ENCODE measurements at regions not wholly inside any gene's neighbourhood (a gene's known extent, or its start where the extent isn't known, plus 50 kb on each side); places are given as distances from the start of the nearest gene placed in this dataset.

GRCh38 chr2:104413890-104414289, 440.0 kb upstream of the POU3F3 start:
- H3K9me3 ChIP-seq (ENCODE audit: low read depth), result no peaks in the 10 kb centered on the region
- no peak overlapping the region for H2AFZ ChIP-seq
- H3K4me3 ChIP-seq, result no peak overlapping the region
- TF ChIP-seq EZH2phosphoT487 (IDR thresholded peaks at IDR 0.05; ENCODE audit: low read depth, severe bottlenecking, unreplicated experiment) (no peak), EZH2 (IDR thresholded peaks at IDR 0.05; ENCODE audit: borderline replicate concordance) (no peak), CTCF (IDR thresholded peaks at IDR 0.05; ENCODE audit: poor library complexity) (no peak)
- no peaks in the 10 kb centered on the region for H4K20me1 ChIP-seq (ENCODE audit: insufficient read depth, poor library complexity, severe bottlenecking)
- no peaks in the 10 kb centered on the region for H3K4me1 ChIP-seq (ENCODE audit: insufficient read depth)
- H3K79me2 ChIP-seq, result no peaks in the 10 kb centered on the region
- H3K27me3 ChIP-seq, result peaks cover 5% of the 10 kb centered on the region
- H3K36me3 ChIP-seq (replicated peaks; ENCODE audit: insufficient read depth, low read depth), result no peaks in the 10 kb centered on the region
- DNase-seq (ENCODE audit: low spot score), result no peak
- H3K27ac ChIP-seq, result no peak overlapping the region
- 81% methylated on average over 8 of the region's 8 CpGs for WGBS (ENCODE audit: low lambda C conversion rate, missing lambda C conversion rate)
- no peaks in the 10 kb centered on the region for H3K9me2 ChIP-seq (replicated peaks; ENCODE audit: insufficient read depth)
- no peak overlapping the region for H3K4me2 ChIP-seq

DNA sequence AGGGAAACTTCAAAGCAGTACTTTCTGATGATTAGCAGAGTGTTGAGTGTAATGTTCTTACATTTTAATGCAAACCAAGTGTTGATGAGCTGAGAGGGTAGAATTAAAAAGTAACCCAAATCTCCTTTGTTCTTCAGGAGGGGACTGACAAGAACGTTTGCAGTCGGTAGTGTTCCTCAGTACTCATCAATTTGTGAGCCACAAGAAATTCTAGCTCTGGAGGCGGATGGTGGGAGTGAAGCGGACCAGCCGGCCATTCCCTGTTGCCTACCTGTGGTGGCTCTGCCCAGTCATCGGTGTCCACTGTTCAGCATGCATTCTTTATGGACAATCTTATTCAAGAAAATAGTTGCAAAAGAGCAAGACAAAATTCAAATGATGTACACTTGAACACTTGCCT, 438.6 kb upstream of the POU3F3 start:
- TF ChIP-seq EZH2phosphoT487 (IDR thresholded peaks at IDR 0.05; ENCODE audit: low read depth, severe bottlenecking, unreplicated experiment), result no peak
- no peak for TF ChIP-seq EZH2 (IDR thresholded peaks at IDR 0.05; ENCODE audit: borderline replicate concordance)
- TF ChIP-seq CTCF (IDR thresholded peaks at IDR 0.05; ENCODE audit: poor library complexity), result no peak
- Histone ChIP-seq H3K9me2 (replicated peaks; ENCODE audit: insufficient read depth) (no peaks in the 10 kb centered on the region), H3K27me3 (peaks cover 5% of the 10 kb centered on the region), H4K20me1 (ENCODE audit: insufficient read depth, poor library complexity, severe bottlenecking) (no peaks in the 10 kb centered on the region), H3K4me2 (no peak overlapping the region), H3K79me2 (no peaks in the 10 kb centered on the region), H3K4me3 (no peak overlapping the region), H3K4me1 (ENCODE audit: insufficient read depth) (no peaks in the 10 kb centered on the region), H3K36me3 (replicated peaks; ENCODE audit: insufficient read depth, low read depth) (no peaks in the 10 kb centered on the region), H2AFZ (no peak overlapping the region), H3K27ac (no peak overlapping the region), H3K9me3 (ENCODE audit: low read depth) (no peaks in the 10 kb centered on the region)
- 66% methylated on average over 6 of the region's 6 CpGs for WGBS (ENCODE audit: low lambda C conversion rate, missing lambda C conversion rate)
- no peak for DNase-seq (ENCODE audit: low spot score)

DNA sequence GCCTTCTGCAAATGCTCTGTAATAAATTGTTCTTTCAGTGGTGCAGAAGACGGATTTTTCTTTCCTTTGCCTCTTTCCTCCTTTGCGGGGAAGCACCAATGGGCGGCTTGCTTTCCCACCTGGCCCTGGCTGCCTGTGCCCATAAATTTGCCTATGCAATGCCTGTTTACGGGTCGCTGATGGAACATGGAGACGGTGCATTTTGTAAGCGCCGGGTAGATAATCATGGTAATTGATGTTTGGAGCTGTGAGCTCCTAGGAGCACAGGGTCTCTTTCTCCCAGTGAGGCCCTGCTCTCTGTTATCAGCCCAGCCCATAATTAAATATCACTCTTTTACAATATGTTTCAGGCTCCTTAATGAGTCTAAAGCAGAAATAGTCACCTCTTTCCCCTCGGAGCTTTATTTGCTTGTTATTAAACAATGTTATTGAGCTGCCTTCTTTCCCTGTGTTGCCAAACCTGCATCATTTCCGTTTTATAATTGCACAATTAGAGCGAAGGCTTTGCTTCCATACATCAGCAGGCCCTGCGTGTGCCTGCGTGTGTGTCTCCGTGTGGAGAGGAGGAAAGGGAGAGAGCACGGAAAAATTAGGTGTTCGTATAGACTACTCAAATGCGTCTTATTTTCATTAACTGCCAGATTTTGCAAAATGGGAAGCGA, 437.4 kb upstream of the POU3F3 start:
- no peak for DNase-seq (ENCODE audit: low spot score)
- WGBS (ENCODE audit: low lambda C conversion rate, missing lambda C conversion rate), result 74% methylated on average over 18 of the region's 18 CpGs
- no peaks in the 10 kb centered on the region for H3K36me3 ChIP-seq (replicated peaks; ENCODE audit: insufficient read depth, low read depth)

More for the DNA sequence above, 437.4 kb upstream of the POU3F3 start:
- no peaks in the 10 kb centered on the region for H4K20me1 ChIP-seq (ENCODE audit: insufficient read depth, poor library complexity, severe bottlenecking)
- H3K4me2 ChIP-seq, result no peak overlapping the region
- H3K9me2 ChIP-seq (replicated peaks; ENCODE audit: insufficient read depth), result no peaks in the 10 kb centered on the region
- H2AFZ ChIP-seq, result no peak overlapping the region
- no peaks in the 10 kb centered on the region for H3K4me1 ChIP-seq (ENCODE audit: insufficient read depth)
- no peak overlapping the region for H3K27ac ChIP-seq
- H3K79me2 ChIP-seq, result no peaks in the 10 kb centered on the region
- no peaks in the 10 kb centered on the region for H3K9me3 ChIP-seq (ENCODE audit: low read depth)
- peaks cover 5% of the 10 kb centered on the region for H3K27me3 ChIP-seq
- H3K4me3 ChIP-seq, result no peak overlapping the region
- TF ChIP-seq CTCF (IDR thresholded peaks at IDR 0.05; ENCODE audit: poor library complexity) (no peak), EZH2phosphoT487 (IDR thresholded peaks at IDR 0.05; ENCODE audit: low read depth, severe bottlenecking, unreplicated experiment) (no peak), EZH2 (IDR thresholded peaks at IDR 0.05; ENCODE audit: borderline replicate concordance) (no peak)
